ENCODE measurements at regions not wholly inside any gene's neighbourhood (a gene's known extent, or its start where the extent isn't known, plus 50 kb on each side); places are given as distances from the start of the nearest gene placed in this dataset.
A peak's percentile ranks its signal among the peaks of the same experiment; 100 is the strongest.
"Not testable (repeated sequence)": the region's sequence is repeated elsewhere in the genome, so short reads cannot be mapped to it uniquely, and the experiment has no call there.

GRCh38 chr12:28023156-28023887 is 50.8 kb upstream of the PTHLH start:
- no peak for DNase-seq (ENCODE audit: low read depth, low spot score)
- in situ Hi-C loops (cut with HindIII; ENCODE audit: low pct_unique_long_range_greater_than_20kb, low sequenced_read_pairs), result no loop called here

GRCh38 chr12:28024231-28024995 is 51.9 kb upstream of the PTHLH start:
- no peak for DNase-seq (ENCODE audit: low read depth, low spot score)
- in situ Hi-C loops (cut with HindIII; ENCODE audit: low pct_unique_long_range_greater_than_20kb, low sequenced_read_pairs), result no loop called here

GRCh38 chr12:28025821-28026505 is 53.4 kb upstream of the PTHLH start:
- in situ Hi-C loops (cut with HindIII; ENCODE audit: low pct_unique_long_range_greater_than_20kb, low sequenced_read_pairs), result no loop called here
- no peak for DNase-seq (ENCODE audit: low read depth, low spot score)

GRCh38 chr12:28026701-28027100 is 54.2 kb upstream of the PTHLH start:
- DNase-seq (ENCODE audit: low read depth, low spot score), result no peak
- in situ Hi-C loops (cut with HindIII; ENCODE audit: low pct_unique_long_range_greater_than_20kb, low sequenced_read_pairs), result no loop called here

- DNase-seq (ENCODE audit: low read depth, low spot score), result no peak
- in situ Hi-C loops (cut with HindIII; ENCODE audit: low pct_unique_long_range_greater_than_20kb, low sequenced_read_pairs), result no loop called here
Observed at GRCh38 chr12:28027328-28027727, 54.8 kb upstream of the PTHLH start.

- no peak for DNase-seq (ENCODE audit: low read depth, low spot score)
- in situ Hi-C loops (cut with HindIII; ENCODE audit: low pct_unique_long_range_greater_than_20kb, low sequenced_read_pairs), result no loop called here
Observed at GRCh38 chr12:28027947-28028724, 55.6 kb upstream of the PTHLH start.

GRCh38 chr12:28032811-28033537 is 60.4 kb upstream of the PTHLH start:
- in situ Hi-C loops (cut with HindIII; ENCODE audit: low pct_unique_long_range_greater_than_20kb, low sequenced_read_pairs), result no loop called here
- DNase-seq (ENCODE audit: low read depth, low spot score), result no peak

GRCh38 chr12:28033538-28033915 is 61.0 kb upstream of the PTHLH start:
- no peak for DNase-seq (ENCODE audit: low read depth, low spot score)
- in situ Hi-C loops (cut with HindIII; ENCODE audit: low pct_unique_long_range_greater_than_20kb, low sequenced_read_pairs), result no loop called here

- in situ Hi-C loops (cut with HindIII; ENCODE audit: low pct_unique_long_range_greater_than_20kb, low sequenced_read_pairs), result no loop called here
- DNase-seq (ENCODE audit: low read depth, low spot score), result no peak
Observed at GRCh38 chr12:28034271-28034670, 61.7 kb upstream of the PTHLH start.

GRCh38 chr12:28035500-28035899 is 63.0 kb upstream of the PTHLH start:
- in situ Hi-C loops (cut with HindIII; ENCODE audit: low pct_unique_long_range_greater_than_20kb, low sequenced_read_pairs), result no loop called here
- DNase-seq (ENCODE audit: low read depth, low spot score), result no peak

GRCh38 chr12:28036940-28037339 is 64.4 kb upstream of the PTHLH start:
- in situ Hi-C loops (cut with HindIII; ENCODE audit: low pct_unique_long_range_greater_than_20kb, low sequenced_read_pairs), result no loop called here
- no peak for DNase-seq (ENCODE audit: low read depth, low spot score)

- no peak for DNase-seq (ENCODE audit: low read depth, low spot score)
- in situ Hi-C loops (cut with HindIII; ENCODE audit: low pct_unique_long_range_greater_than_20kb, low sequenced_read_pairs), result no loop called here
Observed at GRCh38 chr12:28040246-28040645, 67.7 kb upstream of the PTHLH start.

GRCh38 chr12:28046600-28046999 is 74.1 kb upstream of the PTHLH start:
- DNase-seq (ENCODE audit: low read depth, low spot score); in situ Hi-C loops (cut with HindIII; ENCODE audit: low pct_unique_long_range_greater_than_20kb, low sequenced_read_pairs): not testable (repeated sequence)

GRCh38 chr12:28050606-28051005 is 78.1 kb upstream of the PTHLH start:
- in situ Hi-C loops (cut with HindIII; ENCODE audit: low pct_unique_long_range_greater_than_20kb, low sequenced_read_pairs), result no loop called here

GRCh38 chr12:28051516-28052354 is 79.2 kb upstream of the PTHLH start:
- in situ Hi-C loops (cut with HindIII; ENCODE audit: low pct_unique_long_range_greater_than_20kb, low sequenced_read_pairs), result no loop called here

More at GRCh38 chr12:28050606-28051005, 78.1 kb upstream of the PTHLH start:
- no peak for DNase-seq (ENCODE audit: low read depth, low spot score)

GRCh38 chr12:28053564-28053963 is 81.0 kb upstream of the PTHLH start:
- in situ Hi-C loops (cut with HindIII; ENCODE audit: low pct_unique_long_range_greater_than_20kb, low sequenced_read_pairs), result no loop called here
- DNase-seq (ENCODE audit: low read depth, low spot score), result no peak

More at GRCh38 chr12:28051516-28052354, 79.2 kb upstream of the PTHLH start:
- DNase-seq (ENCODE audit: low read depth, low spot score), result peak; percentile 43

Data from SK-MEL-5 (cell line).